ENCODE measurements at regions not wholly inside any gene's neighbourhood (a gene's known extent, or its start where the extent isn't known, plus 50 kb on each side); places are given as distances from the start of the nearest gene placed in this dataset.
"Not testable (repeated sequence)": the region's sequence is repeated elsewhere in the genome, so short reads cannot be mapped to it uniquely, and the experiment has no call there.

DNA sequence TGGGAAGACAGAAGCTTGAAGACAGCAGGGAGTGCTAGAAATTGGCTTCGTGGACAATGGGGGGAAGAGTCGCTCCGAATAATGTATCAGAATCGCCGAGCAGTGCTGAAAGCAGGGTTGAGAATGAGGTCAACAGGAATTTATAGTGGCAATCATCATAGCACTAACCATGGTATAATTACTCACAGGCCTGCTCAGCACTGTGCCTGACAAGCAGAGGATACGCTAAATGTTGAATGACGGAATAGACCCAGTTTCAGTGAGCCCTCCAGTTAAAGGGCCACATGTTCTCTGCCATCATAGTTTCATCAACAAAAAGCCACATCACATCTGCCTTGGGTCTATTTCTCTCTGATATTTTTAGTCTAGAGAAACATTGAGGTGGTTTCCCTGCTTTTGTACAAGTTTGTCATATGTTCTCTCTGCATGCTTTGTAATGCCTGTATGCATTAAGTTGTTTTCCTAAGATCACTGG, 130.3 kb upstream of the EGLN3 start:
- no peak overlapping the region for H3K4me3 ChIP-seq (ENCODE audit: low read length)
- TF ChIP-seq ZNF274 (IDR thresholded peaks at IDR 0.05; ENCODE audit: low read depth, low read length), result no peak

DNA sequence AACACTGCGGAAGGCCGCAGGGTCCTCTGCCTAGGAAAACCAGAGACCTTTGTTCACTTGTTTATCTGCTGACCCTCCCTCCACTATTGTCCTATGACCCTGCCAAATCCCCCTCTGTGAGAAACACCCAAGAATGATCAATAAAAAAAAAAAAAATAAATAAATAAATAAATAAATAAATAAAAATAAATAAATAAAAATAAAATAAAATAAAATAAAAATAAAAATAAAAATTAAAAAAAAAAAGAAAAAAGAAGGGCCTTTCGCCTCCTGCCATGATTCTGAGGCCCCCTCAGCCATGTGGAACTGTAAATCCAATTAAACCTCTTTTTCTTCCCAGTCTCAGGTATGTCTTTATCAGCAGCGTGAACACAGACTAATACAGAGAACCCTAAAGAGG, 128.8 kb upstream of the EGLN3 start:
- not testable (repeated sequence) for H3K4me3 ChIP-seq (ENCODE audit: low read length)

DNA sequence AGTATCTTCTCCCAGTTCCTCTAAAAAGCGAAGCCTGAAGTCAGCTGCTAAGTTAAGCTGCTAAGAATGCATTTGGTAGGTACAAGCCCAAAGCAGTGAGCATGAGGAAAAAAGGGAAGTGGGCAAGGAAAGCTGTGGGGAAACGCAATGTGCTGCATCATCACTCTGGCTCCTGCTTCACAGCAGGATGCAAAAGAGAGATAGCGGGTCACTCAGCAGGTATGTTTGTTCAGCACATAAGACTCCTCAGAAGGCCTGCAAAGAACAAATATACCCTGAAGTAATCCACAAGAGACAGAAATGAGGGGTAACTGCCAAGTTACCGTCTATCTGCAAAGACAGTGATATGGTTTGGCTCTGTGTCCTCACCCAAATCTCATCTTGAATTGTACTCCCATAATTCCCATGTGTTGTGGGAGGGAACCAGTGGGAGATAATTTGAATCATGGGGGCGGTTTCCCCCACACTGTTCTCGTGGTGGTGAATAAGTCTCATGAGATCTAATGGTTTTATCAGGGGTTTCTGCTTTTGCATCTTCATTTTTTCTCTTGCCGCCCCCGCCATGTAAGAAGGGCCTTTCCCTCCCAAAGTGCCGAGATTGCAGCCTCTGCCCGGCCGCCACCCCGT, 127.4 kb upstream of the EGLN3 start:
- H3K4me3 ChIP-seq (ENCODE audit: low read length), result no peak overlapping the region
- TF ChIP-seq ZNF274 (IDR thresholded peaks at IDR 0.05; ENCODE audit: low read depth, low read length), result no peak

DNA sequence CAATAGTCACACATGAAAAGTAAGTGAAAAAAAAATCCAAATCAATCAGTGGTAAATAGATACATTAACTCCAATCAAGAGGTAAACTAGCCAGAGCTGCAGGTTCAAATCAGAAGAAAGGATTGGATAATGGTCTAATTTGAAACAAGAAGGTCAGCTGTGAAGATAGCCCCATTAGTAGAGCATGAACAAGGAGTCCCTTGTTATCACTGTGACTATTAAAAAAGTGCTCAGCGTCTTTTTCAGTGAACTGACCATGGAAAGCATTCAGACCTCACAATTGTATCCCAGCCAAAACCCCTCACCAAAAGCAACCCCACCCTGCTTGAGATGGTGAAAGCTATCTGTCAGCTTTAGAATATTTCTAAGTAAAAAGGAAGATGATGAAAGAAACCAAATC, 125.0 kb upstream of the EGLN3 start:
- no peak for TF ChIP-seq ZNF274 (IDR thresholded peaks at IDR 0.05; ENCODE audit: low read depth, low read length)
- H3K4me3 ChIP-seq (ENCODE audit: low read length), result no peak overlapping the region

GRCh38 chr14:34075042-34075744, 124.3 kb upstream of the EGLN3 start:
- TF ChIP-seq ZNF274 (IDR thresholded peaks at IDR 0.05; ENCODE audit: low read depth, low read length), result no peak
- H3K4me3 ChIP-seq (ENCODE audit: low read length), result no peak overlapping the region

- no peak for TF ChIP-seq ZNF274 (IDR thresholded peaks at IDR 0.05; ENCODE audit: low read depth, low read length)
- H3K4me3 ChIP-seq (ENCODE audit: low read length), result no peak overlapping the region
Observed at GRCh38 chr14:34072921-34073320, 122.0 kb upstream of the EGLN3 start.

- TF ChIP-seq ZNF274 (IDR thresholded peaks at IDR 0.05; ENCODE audit: low read depth, low read length), result no peak
- no peak overlapping the region for H3K4me3 ChIP-seq (ENCODE audit: low read length)
Observed at GRCh38 chr14:34072401-34072800, 121.5 kb upstream of the EGLN3 start.

DNA sequence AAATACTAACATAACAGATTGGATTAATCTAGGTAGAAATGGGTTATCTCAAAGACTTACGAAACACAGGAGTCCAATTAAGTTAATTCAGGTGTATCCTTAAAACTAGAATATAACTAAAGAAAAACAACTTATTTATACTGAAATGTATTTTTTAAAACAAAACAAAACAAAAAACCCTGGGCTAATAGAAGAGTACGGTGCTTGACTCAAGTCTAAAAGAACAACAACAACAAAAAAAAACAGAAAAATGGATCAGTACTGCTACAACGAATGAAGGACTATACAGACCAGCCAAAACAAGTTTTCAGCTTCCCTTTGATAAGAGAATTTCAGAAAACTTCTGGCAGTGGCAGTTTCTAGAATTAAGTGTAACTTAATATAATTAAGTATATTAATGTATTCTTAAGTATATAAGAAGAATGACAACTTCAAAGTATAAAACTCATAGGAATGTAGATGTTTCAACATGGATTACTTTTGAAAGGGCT, 120.1 kb upstream of the EGLN3 start:
- no peak for TF ChIP-seq ZNF274 (IDR thresholded peaks at IDR 0.05; ENCODE audit: low read depth, low read length)

DNA sequence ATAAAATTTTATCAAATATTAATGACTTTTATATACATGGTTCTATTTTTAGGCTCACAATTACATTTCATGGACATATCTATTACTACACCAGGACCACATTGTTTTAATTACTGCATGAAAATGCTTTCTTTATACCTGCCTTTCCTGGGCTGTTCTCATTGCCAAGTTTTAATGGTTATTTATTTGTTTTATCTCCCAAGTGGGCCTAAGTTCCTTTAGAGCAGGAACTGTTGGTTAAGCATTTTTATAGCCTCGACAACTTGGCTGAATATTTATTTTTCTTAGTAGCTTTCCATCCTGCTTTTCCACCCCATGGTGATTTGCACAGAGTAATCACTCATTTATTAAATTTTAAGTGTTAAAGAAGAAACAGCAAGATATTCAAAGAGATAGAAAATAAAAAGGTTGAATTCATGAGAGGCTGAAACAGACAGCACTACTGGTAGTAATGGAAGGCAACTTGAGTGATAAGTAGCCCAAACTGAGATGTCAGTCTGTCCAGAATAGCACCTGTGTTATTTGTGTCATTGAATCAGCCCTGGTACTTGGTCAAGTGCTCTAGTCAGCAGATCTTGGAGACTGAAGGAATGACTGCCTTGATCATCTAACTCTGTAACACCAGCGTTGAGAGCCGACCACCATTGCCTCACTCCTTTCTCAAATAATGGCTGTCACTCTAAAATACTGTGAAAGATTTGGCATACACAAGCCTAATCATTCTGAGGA, 119.1 kb upstream of the EGLN3 start:
- no peak overlapping the region for H3K4me3 ChIP-seq (ENCODE audit: low read length)
- no peak for TF ChIP-seq ZNF274 (IDR thresholded peaks at IDR 0.05; ENCODE audit: low read depth, low read length)

More for the DNA sequence above, 120.1 kb upstream of the EGLN3 start:
- H3K4me3 ChIP-seq (ENCODE audit: low read length), result no peak overlapping the region

- no peak for TF ChIP-seq ZNF274 (IDR thresholded peaks at IDR 0.05; ENCODE audit: low read depth, low read length)
- no peak overlapping the region for H3K4me3 ChIP-seq (ENCODE audit: low read length)
Observed at GRCh38 chr14:34067587-34067986, 116.7 kb upstream of the EGLN3 start.

DNA sequence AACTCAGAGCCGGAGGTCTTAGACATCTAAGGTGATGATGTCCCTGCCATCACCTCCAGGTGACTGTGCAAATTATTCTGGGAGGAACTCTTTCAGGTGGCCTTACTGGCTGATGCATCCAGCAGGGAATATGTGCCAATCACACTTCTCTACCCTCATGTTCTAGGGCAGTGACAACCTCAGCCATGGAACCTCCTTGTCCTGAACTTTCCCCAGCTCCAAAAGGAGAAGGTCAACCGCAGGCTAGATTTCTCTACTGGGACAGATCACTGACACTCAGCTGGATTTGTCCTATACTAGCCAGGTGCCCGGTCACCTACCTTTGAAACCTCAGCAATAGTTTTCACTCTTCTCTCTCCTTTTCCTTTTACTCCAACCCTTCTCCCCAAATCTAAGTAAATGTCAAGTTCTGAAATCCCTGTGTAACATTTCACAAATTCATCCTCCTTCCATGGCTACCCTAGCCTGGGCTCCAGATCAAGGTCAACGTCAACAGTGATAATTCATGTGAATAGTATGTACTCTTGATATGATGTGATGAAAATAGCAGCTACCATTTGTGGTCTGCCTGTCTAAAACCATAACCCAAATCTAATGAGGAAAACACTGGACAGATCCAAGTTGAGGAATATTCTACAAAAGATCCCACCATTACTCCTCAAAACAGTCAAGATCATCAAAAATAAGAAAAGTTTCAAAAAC, 115.0 kb upstream of the EGLN3 start:
- no peak overlapping the region for H3K4me3 ChIP-seq (ENCODE audit: low read length)
- no peak for TF ChIP-seq ZNF274 (IDR thresholded peaks at IDR 0.05; ENCODE audit: low read depth, low read length)

GRCh38 chr14:34065236-34065635, 114.4 kb upstream of the EGLN3 start:
- TF ChIP-seq ZNF274 (IDR thresholded peaks at IDR 0.05; ENCODE audit: low read depth, low read length), result no peak
- no peak overlapping the region for H3K4me3 ChIP-seq (ENCODE audit: low read length)

GRCh38 chr14:34064349-34064748, 113.5 kb upstream of the EGLN3 start:
- TF ChIP-seq ZNF274 (IDR thresholded peaks at IDR 0.05; ENCODE audit: low read depth, low read length), result no peak
- H3K4me3 ChIP-seq (ENCODE audit: low read length), result no peak overlapping the region

DNA sequence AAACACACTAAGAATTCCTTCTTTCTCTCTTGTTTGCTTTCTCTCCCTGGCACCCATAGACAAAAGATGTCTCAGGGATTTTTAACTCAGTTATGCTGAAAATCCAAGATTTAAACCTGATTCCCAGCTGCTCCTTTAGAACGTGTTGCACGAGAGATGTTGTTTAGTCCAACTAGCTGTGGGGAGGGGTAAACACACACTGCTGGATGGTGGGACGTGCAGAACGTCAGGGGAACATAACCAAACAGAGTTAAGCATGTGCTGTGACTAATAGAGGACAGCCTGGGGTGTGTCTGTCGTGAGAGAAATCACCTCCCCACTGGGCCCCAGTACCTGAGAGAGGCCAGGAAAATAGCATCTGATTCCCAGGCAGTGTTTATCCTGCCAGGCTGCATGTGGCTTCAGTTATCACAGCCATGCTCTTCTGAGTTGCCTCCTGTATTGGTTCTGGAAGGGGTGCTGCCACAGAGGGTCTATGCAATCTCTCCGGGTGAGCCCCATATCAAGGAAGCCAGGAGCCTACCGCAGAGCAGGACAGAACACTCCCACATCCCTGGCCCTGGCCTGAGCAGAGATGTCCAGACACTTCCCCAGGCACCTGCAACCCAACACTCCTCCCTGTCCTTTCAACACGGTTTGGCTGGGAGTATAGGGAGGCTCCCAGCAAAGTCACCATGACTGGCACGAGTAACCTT, 112.7 kb upstream of the EGLN3 start:
- H3K4me3 ChIP-seq (ENCODE audit: low read length), result no peak overlapping the region
- no peak for TF ChIP-seq ZNF274 (IDR thresholded peaks at IDR 0.05; ENCODE audit: low read depth, low read length)
